GM12865 (cell line): ENCODE measurements at regions not wholly inside any gene's neighbourhood (a gene's known extent, or its start where the extent isn't known, plus 50 kb on each side); places are given as distances from the start of the nearest gene placed in this dataset.

Experiments used
- DNase-seq: peaks from one replicate; pipeline ENCODE4 v3.0.0; 2010; ENCODE audit warnings: low read depth
- H3K4me3 ChIP-seq: 2 replicates; pipeline ENCODE4 v1.5.1; 2011; ENCODE audit warnings: mild to moderate bottlenecking, low read depth, low read length, control low read depth
- CTCF ChIP-seq: IDR thresholded peaks from 2 replicates; pipeline ENCODE4 v1.5.1; 2011; ENCODE audit warnings: low read length, control low read depth, low read depth, inconsistent platforms; ENCODE audit not compliant: insufficient read depth; ENCODE audit errors: missing control alignments

GRCh38 chr5:128869970-128870369, 95.3 kb upstream of the SLC27A6 start:
- DNase-seq = no peak
- no peak overlapping the region for H3K4me3 ChIP-seq
- no peak for TF ChIP-seq CTCF

- TF ChIP-seq CTCF = no peak
- DNase-seq = no peak
- no peak overlapping the region for H3K4me3 ChIP-seq
These were observed 94.9 kb upstream of the SLC27A6 start for GRCh38 chr5:128870373-128870772.

DNA sequence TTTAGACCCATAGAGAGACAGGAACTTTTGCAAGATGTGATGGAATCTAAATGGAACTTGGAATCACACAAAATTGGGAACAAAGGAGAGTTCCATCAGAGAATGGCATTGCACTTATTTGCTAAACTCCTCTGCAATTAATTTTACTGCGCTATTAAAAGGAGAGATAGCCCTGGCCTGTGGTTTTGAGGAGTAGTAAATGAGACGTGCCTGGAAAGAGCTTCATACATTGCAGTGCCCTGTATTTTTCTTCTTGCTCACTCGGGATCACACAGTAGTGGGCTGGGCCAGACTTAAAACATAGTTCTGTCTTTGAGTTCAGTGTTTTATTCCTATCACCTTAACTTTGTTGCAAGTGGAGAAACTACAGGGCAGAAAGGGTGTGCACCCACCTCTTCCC, 94.4 kb upstream of the SLC27A6 start:
- TF ChIP-seq CTCF = no peak
- no peak for DNase-seq
- no peak overlapping the region for H3K4me3 ChIP-seq

DNA sequence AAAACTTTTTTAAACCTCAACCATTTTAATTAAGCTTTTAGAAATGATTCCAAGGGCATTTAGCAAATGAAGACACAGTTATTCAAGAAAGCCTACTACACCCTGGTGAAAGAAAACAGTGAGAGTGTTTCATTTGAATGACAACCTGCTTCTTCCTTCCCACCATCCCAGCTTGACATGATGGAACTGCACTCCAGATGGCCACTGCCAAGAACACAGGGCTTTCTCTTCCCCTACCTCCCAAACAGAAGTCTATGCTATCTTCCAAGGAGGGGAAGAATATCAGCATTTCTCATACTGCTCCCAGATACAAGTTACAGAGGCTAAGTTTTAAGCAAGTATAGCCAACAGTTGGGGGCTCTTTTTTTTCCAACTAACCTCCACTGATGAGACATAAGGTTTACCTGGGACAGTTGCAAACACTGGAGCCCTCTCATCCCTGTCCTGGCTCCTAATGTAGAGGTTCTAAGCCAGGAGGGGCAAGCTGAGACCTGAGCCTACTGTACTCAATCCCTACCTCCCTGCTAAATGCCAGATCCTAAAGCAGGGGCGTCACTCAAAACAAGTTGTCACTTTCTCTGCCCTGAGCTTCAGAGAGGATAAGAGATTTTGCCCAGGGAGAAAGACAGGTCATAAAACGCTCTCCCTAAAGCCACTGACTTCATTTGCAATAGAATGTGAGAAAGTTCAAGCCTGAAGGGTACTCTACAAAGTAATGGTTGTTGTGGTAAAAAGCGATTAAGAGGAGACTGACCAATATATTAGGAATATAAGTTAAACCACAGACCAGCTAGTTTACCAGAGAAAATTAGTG, 88.5 kb upstream of the SLC27A6 start:
- DNase-seq = no peak

GRCh38 chr5:128877476-128877875, 87.8 kb upstream of the SLC27A6 start:
- H3K4me3 ChIP-seq = no peak overlapping the region
- no peak for TF ChIP-seq CTCF
- no peak for DNase-seq

More for the DNA sequence above, 88.5 kb upstream of the SLC27A6 start:
- no peak overlapping the region for H3K4me3 ChIP-seq
- TF ChIP-seq CTCF = no peak

DNA sequence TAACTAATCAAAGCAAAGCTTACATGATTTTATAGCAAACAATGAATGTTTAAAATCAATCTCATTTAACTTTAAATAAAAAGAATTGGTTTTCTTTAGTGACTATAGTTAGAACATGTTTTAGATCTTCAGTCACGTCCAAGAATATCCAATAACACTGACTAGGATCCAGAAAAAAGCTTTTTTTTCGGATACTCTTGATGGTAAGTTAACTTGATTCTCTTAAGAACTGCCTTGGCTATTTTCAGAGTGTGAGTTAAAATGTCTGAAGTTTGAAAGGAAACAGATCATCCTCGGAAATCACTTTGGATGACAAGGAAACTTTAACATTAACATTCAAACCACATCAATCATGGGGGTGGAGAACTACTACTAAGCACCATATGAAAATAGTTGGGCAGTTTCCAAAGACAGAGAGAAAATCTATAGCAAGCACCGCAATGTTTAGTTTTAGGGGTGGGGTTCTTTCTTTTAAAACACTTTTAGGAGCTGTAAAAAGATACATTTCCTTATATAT, 83.7 kb upstream of the SLC27A6 start:
- no peak for DNase-seq
- TF ChIP-seq CTCF = no peak
- no peak overlapping the region for H3K4me3 ChIP-seq
